Left renal cortex interstitium (tissue), 4 donors: ENCODE measurements at regions not wholly inside any gene's neighbourhood (a gene's known extent, or its start where the extent isn't known, plus 50 kb on each side); places are given as distances from the start of the nearest gene placed in this dataset.
A peak's percentile ranks its signal among the peaks of the same experiment; 100 is the strongest.

Experiments
- DNase-seq, 4 donors: peaks; one replicate each; pipeline ENCODE4 v3.0.0-alpha.2; 2013; ENCODE audit warnings: low read depth in 4 of 4, low spot score in 2 of 4, missing footprints in 1 of 4

GRCh38 chrX:45788941-45789348 is 588.3 kb upstream of the DIPK2B start:
- no peak for DNase-seq

- DNase-seq, result no peak
Measured at GRCh38 chrX:45788315-45788714, 587.6 kb upstream of the DIPK2B start.

GRCh38 chrX:45784590-45784989 is 583.9 kb upstream of the DIPK2B start:
- DNase-seq, result no peak

- no peak for DNase-seq
Measured at GRCh38 chrX:45783002-45783401, 582.3 kb upstream of the DIPK2B start.

- DNase-seq, result no peak
Measured at GRCh38 chrX:45781901-45782553, 581.4 kb upstream of the DIPK2B start.

- DNase-seq, result no peak
Measured at GRCh38 chrX:45778616-45779015, 577.9 kb upstream of the DIPK2B start.

GRCh38 chrX:45777366-45777765 is 576.7 kb upstream of the DIPK2B start:
- DNase-seq, result no peak

GRCh38 chrX:45775468-45775867 is 574.8 kb upstream of the DIPK2B start:
- DNase-seq, result no peak

- no peak for DNase-seq
Measured at GRCh38 chrX:45774961-45775360, 574.3 kb upstream of the DIPK2B start.

- DNase-seq, result no peak
Measured at GRCh38 chrX:45773572-45773971, 572.9 kb upstream of the DIPK2B start.

GRCh38 chrX:45771560-45772340 is 571.1 kb upstream of the DIPK2B start:
- no peak for DNase-seq

- no peak for DNase-seq
Measured at GRCh38 chrX:45771114-45771513, 570.4 kb upstream of the DIPK2B start.

- DNase-seq, result peak in 2 of 4 donors; percentile 64 to 68
Measured at GRCh38 chrX:45769761-45770582, 569.3 kb upstream of the DIPK2B start.

GRCh38 chrX:45768666-45769236 is 568.1 kb upstream of the DIPK2B start:
- no peak for DNase-seq

GRCh38 chrX:45766981-45767501 is 566.4 kb upstream of the DIPK2B start:
- no peak for DNase-seq

- DNase-seq, result no peak
Measured at GRCh38 chrX:45765767-45766166, 565.1 kb upstream of the DIPK2B start.

- no peak for DNase-seq
Measured at GRCh38 chrX:45765281-45765680, 564.6 kb upstream of the DIPK2B start.

GRCh38 chrX:45762699-45763647 is 562.3 kb upstream of the DIPK2B start:
- no peak for DNase-seq

- DNase-seq, result no peak
Measured at GRCh38 chrX:45761920-45762319, 561.2 kb upstream of the DIPK2B start.
